ENCODE measurements at regions not wholly inside any gene's neighbourhood (a gene's known extent, or its start where the extent isn't known, plus 50 kb on each side); places are given as distances from the start of the nearest gene placed in this dataset.

- TF ChIP-seq CTCF (conservative IDR thresholded peaks at IDR 0.05; ENCODE audit: control insufficient read depth, insufficient read depth, low read depth, low read length) = no peak
- no peak overlapping the region for H3K4me3 ChIP-seq (ENCODE audit: control insufficient read depth, low read depth, low read length)
- peak; percentile 32 for DNase-seq (ENCODE audit: low read depth)
Measured at GRCh38 chr9:12961276-12961809, 186.5 kb downstream of the LURAP1L start.

GRCh38 chr9:12963537-12963936 lies 188.7 kb downstream of the LURAP1L start:
- DNase-seq (ENCODE audit: low read depth) = no peak
- no peak for TF ChIP-seq CTCF (conservative IDR thresholded peaks at IDR 0.05; ENCODE audit: control insufficient read depth, insufficient read depth, low read depth, low read length)
- no peak overlapping the region for H3K4me3 ChIP-seq (ENCODE audit: control insufficient read depth, low read depth, low read length)

- no peak for DNase-seq (ENCODE audit: low read depth)
- no peak for TF ChIP-seq CTCF (conservative IDR thresholded peaks at IDR 0.05; ENCODE audit: control insufficient read depth, insufficient read depth, low read depth, low read length)
- H3K4me3 ChIP-seq (ENCODE audit: control insufficient read depth, low read depth, low read length) = no peak overlapping the region
Measured at GRCh38 chr9:12964271-12964670, 189.5 kb downstream of the LURAP1L start.

GRCh38 chr9:12965303-12965702 lies 190.5 kb downstream of the LURAP1L start:
- DNase-seq (ENCODE audit: low read depth) = no peak
- no peak for TF ChIP-seq CTCF (conservative IDR thresholded peaks at IDR 0.05; ENCODE audit: control insufficient read depth, insufficient read depth, low read depth, low read length)
- no peak overlapping the region for H3K4me3 ChIP-seq (ENCODE audit: control insufficient read depth, low read depth, low read length)

GRCh38 chr9:12968093-12968492 lies 193.3 kb downstream of the LURAP1L start:
- TF ChIP-seq CTCF (conservative IDR thresholded peaks at IDR 0.05; ENCODE audit: control insufficient read depth, insufficient read depth, low read depth, low read length) = no peak
- peak; percentile 64 for DNase-seq (ENCODE audit: low read depth)
- H3K4me3 ChIP-seq (ENCODE audit: control insufficient read depth, low read depth, low read length) = no peak overlapping the region

GRCh38 chr9:12972608-12973589 lies 198.1 kb downstream of the LURAP1L start:
- no peak overlapping the region for H3K4me3 ChIP-seq (ENCODE audit: control insufficient read depth, low read depth, low read length)
- no peak for TF ChIP-seq CTCF (conservative IDR thresholded peaks at IDR 0.05; ENCODE audit: control insufficient read depth, insufficient read depth, low read depth, low read length)
- DNase-seq (ENCODE audit: low read depth) = no peak
